Left ventricle myocardium superior (tissue), 1 donor: ENCODE measurements at regions not wholly inside any gene's neighbourhood (a gene's known extent, or its start where the extent isn't known, plus 50 kb on each side); places are given as distances from the start of the nearest gene placed in this dataset. TPM values are rescaled to one million over a fixed set of nuclear protein-coding genes. Genes with fewer than 3 reads are reported as not detected.

Source experiments
- ATAC-seq: fragments of 200-7000 bp; cut with Tn5 transposase; one replicate; pipeline ENCODE4 v1.9.1; 2020; ENCODE audit warnings: mild to moderate bottlenecking, moderate library complexity
- DNase-seq: peaks from one replicate; pipeline ENCODE4 v3.0.0-alpha.2; 2020
- intact Hi-C: fragments of 100-400 bp; cut with micrococcal nuclease; formaldehyde crosslinking; loops from one replicate; pipeline ENCODE4 v1.11.0; 2022
- microRNA-seq: library from miRNA; unstranded; fragments of <30 nt; microRNA quantifications from one replicate; pipeline ENCODE4 v1.2.0, GENCODE V29; 2020; ENCODE audit warnings: borderline number of aligned reads
- donor health status: DM: no; HTN: yes; CAD: no; lungs with severe emphysema.

DNA sequence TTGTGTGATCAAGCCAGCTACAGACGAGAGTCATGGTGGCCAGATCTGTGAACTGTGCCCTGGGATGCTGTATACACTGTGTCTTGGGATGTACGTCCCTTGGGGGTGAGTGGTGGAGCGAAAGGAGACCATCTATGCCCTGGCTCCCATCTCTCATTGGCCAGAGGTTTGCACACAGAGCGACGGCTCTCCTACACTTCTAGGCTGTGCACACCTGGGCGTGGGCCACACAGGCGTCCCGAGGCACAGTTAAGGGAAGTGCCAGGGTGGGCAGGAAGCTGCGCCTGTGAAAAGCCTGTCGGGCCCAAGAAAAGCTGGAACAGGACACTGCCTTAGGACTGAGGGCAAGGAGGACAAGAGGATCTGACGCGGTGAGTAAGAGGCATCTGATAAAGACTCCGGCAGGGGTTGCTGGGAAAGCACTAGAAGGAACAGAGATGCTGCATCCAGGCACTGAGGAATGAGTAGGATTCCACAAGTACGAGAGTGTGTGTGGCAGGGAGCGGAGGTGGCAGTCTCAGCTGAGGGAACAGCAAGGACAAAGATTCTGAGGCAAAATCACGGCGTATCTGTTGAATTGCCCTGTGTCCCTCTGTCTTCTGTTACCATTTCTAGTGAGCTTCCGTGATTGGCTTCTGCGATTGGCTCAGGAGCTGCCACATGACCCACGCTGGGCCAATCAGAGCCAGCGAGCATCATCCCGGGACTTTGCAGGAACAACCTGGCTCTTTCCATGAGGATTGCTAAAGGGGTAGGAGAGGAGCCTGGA lies 67.9 kb upstream of the ZBTB40 start:
- intact Hi-C loops: no loop called here
- ATAC-seq: no peak
- DNase-seq: no peak

DNA sequence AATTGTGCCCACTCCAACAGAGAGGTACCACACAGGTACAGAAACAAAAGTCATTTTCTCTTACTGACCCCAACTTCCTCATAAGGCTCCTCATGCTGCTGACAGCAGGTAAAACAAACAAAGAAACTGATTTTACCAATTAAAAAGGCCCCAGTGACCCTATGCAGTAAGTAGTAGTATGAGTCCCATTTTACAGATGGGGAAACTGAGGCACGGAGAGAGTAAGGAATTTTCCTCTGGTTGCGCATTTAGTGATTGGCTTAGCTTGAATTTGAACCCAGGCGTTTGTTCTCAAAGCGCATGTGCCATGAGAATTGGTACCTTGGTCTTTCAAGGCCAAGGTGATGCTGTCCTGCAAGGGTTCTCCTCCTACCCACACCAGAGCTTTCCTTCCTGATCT lies 66.1 kb upstream of the ZBTB40 start:
- intact Hi-C loops: no loop called here
- no peak for ATAC-seq

DNA sequence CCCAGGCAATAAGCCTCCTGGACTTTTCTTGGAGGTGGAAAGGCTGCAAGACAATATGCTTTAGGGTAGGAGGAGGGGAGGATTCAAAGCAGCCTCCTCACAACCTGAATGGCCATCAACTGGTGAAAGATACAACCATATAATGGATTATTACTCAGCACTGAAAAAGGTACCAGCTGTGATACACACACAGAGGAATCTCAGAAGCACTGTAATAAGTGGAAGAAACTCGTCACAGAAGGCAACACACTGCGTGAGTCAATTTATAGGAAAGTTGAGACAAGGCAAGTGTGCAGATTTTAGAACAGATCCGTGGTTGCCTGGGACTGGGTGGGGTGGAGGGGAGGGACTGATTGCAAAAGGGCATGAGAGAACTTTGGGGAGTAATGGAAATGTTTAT lies 64.9 kb upstream of the ZBTB40 start:
- intact Hi-C loops: no loop called here
- DNase-seq (no peak), ATAC-seq (no peak)

More for the DNA sequence above, 66.1 kb upstream of the ZBTB40 start:
- DNase-seq: no peak

DNA sequence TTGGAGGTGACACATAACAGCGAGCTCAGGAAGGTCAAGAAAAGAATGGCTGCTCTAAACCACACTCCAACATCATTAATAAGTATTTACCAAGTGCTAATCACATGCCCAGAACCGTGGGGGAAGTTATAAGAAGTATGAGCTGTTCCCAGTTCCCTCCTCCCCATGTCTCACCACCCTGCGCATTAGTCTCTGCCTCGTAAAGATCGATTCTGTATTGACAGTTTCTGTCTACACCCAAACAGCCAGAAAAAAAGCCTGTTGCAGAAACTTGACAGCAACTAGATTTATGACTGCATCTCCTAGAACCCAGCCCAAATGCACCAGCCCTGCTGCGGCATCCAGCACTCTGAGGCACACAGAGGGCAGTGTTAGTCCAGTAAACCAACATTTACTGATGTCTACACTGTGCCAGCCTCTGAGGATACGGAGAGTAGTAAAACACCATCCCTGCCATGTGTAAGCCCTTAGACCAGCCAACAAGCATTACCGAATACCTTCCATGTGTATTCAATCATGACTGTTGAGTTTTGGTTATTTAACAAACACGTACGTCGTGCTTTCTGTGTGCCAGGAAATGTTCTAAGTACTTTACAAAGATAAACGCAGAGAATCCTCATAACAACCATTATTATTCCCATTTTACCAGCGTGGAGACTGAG lies 63.6 kb upstream of the ZBTB40 start:
- DNase-seq (no peak), ATAC-seq (no peak)
- intact Hi-C loops: no loop called here

DNA sequence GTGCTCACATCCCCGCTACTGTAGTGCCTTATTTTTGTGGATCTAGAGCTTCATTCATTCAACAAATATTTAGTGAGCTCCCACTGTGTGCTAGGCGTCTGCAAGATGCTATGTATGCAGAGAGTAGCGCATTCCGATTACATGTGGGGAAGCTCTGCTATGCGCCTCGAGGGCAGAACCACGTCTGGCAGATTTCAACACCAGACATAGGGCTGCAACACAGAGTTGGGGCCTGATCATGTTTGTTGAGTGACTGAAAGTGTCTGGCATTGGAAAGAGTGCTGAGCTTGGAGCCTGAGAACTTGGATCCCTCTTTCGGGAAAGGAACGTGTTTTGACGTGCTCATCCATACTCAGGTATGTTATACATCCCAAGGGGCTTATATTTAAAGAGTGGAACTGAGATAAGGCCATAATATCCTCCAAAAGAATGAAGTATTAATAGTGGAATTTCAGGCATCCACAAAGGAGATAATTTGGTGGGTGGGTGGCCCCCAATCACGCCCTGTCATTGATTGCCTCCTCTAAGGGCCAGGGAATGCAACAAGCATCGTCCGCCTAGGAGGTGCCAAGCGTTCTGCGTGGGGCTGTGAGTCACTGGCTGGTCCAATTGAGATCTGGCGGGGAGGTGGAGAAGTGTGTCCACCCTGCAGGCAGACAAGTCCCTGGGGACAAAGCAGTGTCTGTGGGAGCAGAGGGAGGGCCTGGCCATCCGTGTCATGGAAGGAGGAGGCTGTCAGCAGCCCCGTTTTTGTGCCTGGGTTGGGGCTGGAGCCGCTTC lies 62.8 kb upstream of the ZBTB40 start:
- intact Hi-C loops: no loop called here
- no peak for ATAC-seq
- DNase-seq: no peak

DNA sequence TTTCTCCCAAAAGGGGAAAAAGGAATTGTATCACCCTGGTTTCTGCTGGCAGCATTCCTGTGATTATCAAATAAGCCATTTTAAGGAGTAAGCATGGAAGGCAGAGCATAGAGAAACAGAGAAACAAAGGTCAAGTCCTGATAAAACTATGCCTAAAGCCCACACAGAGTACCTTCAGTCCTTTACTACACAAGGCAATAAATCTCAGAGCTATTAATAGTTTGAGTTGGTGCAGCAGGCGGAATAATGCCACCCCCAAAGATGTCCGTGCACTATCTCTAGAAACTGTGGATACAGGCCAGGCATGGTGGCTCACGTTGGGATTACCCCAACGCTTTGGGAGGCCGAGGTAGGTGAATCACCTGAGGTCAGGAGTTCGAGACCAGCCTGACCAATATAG lies 58.1 kb upstream of the ZBTB40 start:
- intact Hi-C loops: no loop called here
- no peak for ATAC-seq
- DNase-seq: no peak

DNA sequence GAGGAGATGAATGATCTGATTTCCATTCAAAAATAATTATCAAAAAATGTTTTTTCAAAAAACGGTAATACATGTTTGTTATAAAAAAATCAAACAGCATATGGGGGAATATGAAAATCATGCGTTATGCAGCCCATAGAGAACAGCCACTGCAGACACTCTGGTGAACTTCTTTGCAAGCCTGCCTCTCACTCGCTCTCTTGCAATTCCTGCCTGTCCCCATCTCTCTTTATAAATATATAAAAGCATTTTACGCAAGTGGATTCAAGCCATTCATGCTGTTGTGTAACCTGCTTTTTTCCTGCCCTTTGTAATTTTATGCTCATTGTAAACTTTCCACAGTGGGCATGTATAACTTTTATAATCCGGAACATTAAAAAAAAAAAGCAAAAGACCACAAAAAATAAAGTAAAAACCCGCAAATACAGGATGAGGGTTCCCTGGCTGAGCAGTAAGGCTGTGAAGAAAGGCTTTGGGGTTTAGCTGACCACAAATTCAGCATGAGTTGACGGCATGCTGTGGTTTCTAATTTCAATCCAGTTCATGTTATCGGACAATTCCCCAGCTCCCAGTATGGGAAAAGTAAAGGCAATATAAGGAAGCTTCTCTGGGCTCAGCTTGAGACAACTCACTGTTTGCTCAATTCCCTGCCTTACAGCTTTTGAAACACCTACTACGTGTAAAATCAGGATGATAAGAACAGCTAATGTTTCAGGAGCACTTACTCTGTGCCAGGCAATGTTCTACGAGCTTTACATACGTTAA lies 52.8 kb upstream of the ZBTB40 start:
- DNase-seq (no peak), ATAC-seq (no peak)
- intact Hi-C loops: no loop called here

DNA sequence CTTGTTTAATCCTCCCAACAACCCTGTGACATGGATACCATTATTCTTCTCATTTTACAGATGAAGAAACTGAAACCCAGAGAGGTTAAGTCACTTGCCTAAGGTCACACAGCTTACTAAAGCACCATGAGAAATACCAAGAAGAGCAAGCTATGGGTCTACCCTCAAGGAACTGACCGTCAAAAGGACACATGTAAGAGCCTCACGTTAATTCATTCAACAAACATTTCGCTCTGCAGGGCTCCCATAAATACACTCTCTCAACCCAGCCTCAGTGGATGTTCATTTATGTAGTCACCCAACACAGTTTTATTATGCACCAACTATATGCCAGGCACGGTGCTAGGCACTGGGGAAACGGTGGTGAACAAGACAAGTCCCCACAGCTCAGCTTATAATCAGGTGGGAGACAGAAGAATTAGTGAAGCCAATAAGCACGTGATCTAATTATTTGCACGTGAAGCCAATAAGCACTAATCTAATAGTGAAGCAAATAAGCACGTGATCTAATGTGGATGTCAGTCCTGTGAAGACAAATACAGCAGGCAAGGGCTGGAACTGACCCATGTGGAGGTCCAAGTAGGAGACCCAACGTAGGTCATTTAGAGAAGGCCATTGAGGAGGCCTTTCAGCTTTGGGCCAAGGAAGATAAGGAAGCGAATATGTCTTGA lies 52.1 kb upstream of the ZBTB40 start:
- no peak for ATAC-seq
- intact Hi-C loops: no loop called here
- DNase-seq: no peak

Small RNA genes in the stretch of these regions (microRNA-seq; reads per million reads assigned to microRNA genes)
- gene MIR4418: not detected
